ENCODE measurements at regions not wholly inside any gene's neighbourhood (a gene's known extent, or its start where the extent isn't known, plus 50 kb on each side); places are given as distances from the start of the nearest gene placed in this dataset.
"Not testable (repeated sequence)": the region's sequence is repeated elsewhere in the genome, so short reads cannot be mapped to it uniquely, and the experiment has no call there.

DNA sequence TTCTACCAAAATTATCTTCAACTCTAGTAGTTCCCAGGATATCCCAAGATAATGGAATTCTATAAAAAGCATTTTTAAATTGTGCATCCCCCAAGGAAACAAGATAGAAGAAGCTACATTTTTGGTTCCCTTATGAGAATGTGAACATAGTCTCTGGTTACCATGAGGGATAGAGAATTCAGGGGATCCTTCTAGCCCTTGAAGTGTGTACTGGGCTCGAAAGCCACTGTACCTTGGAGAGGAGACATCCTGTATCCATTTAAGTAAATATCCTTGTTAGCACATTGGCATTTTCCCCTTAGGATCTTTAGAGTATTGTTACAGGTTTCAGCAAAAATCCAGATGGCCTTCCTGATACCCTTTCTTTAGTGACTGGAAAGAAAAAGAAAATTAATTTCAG, 228.5 kb downstream of the RTP5 start:
- H2AFZ ChIP-seq (ENCODE audit: low read length): no peak overlapping the region
- peak overlapping the region; percentile 22; the same call in 1 of the 2 replicates for H3K4me2 ChIP-seq (ENCODE audit: low read length)
- no peaks in the 10 kb centered on the region for H3K9me2 ChIP-seq (ENCODE audit: insufficient read depth, low read length)
- TF ChIP-seq EZH2phosphoT487 (IDR thresholded peaks at IDR 0.05; ENCODE audit: borderline replicate concordance, low read depth, low read length): no peak
- TF ChIP-seq, protein P1, sequence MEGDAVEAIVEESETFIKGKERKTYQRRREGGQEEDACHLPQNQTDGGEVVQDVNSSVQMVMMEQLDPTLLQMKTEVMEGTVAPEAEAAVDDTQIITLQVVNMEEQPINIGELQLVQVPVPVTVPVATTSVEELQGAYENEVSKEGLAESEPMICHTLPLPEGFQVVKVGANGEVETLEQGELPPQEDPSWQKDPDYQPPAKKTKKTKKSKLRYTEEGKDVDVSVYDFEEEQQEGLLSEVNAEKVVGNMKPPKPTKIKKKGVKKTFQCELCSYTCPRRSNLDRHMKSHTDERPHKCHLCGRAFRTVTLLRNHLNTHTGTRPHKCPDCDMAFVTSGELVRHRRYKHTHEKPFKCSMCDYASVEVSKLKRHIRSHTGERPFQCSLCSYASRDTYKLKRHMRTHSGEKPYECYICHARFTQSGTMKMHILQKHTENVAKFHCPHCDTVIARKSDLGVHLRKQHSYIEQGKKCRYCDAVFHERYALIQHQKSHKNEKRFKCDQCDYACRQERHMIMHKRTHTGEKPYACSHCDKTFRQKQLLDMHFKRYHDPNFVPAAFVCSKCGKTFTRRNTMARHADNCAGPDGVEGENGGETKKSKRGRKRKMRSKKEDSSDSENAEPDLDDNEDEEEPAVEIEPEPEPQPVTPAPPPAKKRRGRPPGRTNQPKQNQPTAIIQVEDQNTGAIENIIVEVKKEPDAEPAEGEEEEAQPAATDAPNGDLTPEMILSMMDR (conservative IDR thresholded peaks at IDR 0.05; ENCODE audit: low read length): no peak
- no peak overlapping the region for H3K27ac ChIP-seq (ENCODE audit: low read depth, low read length, poor library complexity, severe bottlenecking)
- no peaks in the 10 kb centered on the region for H3K9me3 ChIP-seq (ENCODE audit: low read length)
- H3K4me1 ChIP-seq (ENCODE audit: insufficient read depth, low read length, poor library complexity, severe bottlenecking): peaks cover 18% of the 10 kb centered on the region
- H3K36me3 ChIP-seq (ENCODE audit: insufficient read depth, low read length): peaks cover 5% of the 10 kb centered on the region; the same call in 1 of the 2 replicates
- H3K79me2 ChIP-seq (ENCODE audit: insufficient read depth, low read depth, low read length): no peaks in the 10 kb centered on the region
- POLR2A ChIA-PET: no interaction called here
- CTCF ChIA-PET (ENCODE audit: unreplicated experiment): no interaction called here
- H4K20me1 ChIP-seq (ENCODE audit: insufficient read depth, low read length): no peaks in the 10 kb centered on the region
- no peak overlapping the region for H3K4me3 ChIP-seq (ENCODE audit: low read depth, low read length, poor library complexity, severe bottlenecking)
- intact Hi-C loops (cut with micrococcal nuclease; ENCODE audit: unreplicated experiment): no loop called here
- no peak for DNase-seq (ENCODE audit: low spot score)
- no TSS peak for BruUV-seq (replicated peaks)

DNA sequence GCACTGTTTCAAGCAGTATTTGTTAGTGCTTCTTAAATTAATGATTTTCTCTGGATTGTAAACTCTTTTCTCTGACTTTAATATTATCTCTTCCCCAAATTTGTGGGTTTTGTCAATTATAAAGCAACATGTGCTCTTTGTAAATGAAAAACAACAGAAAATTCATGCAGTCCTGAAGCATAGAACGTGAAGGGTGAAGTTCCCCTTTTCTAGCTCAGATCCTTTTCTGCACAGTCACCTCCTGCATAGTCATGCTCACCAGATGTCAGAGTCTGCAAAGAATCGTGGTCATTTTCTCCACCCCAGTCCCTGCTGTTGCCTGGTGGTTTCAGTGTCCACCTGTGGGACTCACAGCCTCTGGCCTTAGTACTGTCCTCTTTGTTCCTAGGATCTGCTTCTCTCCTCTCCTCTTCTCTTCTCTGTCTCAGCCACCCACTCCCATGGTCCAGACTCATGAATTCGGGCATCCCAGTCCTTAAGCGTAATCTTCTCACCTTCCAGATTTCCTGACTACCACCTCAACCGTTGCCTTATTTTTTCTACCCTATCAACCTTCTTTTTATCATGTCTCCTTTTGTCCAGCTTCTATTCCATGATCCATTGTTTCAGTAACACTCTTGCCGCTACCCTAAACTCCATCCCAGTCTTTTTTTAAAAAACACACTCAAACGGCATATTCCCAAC, 229.1 kb downstream of the RTP5 start:
- peak overlapping the region; percentile 22; the same call in 1 of the 2 replicates for H3K4me2 ChIP-seq (ENCODE audit: low read length)
- peaks cover 17% of the 10 kb centered on the region for H3K4me1 ChIP-seq (ENCODE audit: insufficient read depth, low read length, poor library complexity, severe bottlenecking)
- H3K36me3 ChIP-seq (ENCODE audit: insufficient read depth, low read length): peaks cover 5% of the 10 kb centered on the region; the same call in 1 of the 2 replicates
- H2AFZ ChIP-seq (ENCODE audit: low read length): no peak overlapping the region
- no peak overlapping the region for H3K27ac ChIP-seq (ENCODE audit: low read depth, low read length, poor library complexity, severe bottlenecking)
- no peaks in the 10 kb centered on the region for H3K9me2 ChIP-seq (ENCODE audit: insufficient read depth, low read length)
- POLR2A ChIA-PET: no interaction called here
- no peak overlapping the region for H3K4me3 ChIP-seq (ENCODE audit: low read depth, low read length, poor library complexity, severe bottlenecking)
- no peaks in the 10 kb centered on the region for H3K79me2 ChIP-seq (ENCODE audit: insufficient read depth, low read depth, low read length)
- DNase-seq (ENCODE audit: low spot score): peak; percentile 40
- H4K20me1 ChIP-seq (ENCODE audit: insufficient read depth, low read length): no peaks in the 10 kb centered on the region
- no TSS peak for BruUV-seq (replicated peaks)
- CTCF ChIA-PET (ENCODE audit: unreplicated experiment): no interaction called here
- no peaks in the 10 kb centered on the region for H3K9me3 ChIP-seq (ENCODE audit: low read length)
- intact Hi-C loops (cut with micrococcal nuclease; ENCODE audit: unreplicated experiment): no loop called here
- TF ChIP-seq, protein P1 (conservative IDR thresholded peaks at IDR 0.05; ENCODE audit: low read length): no peak
- no peak for TF ChIP-seq EZH2phosphoT487 (IDR thresholded peaks at IDR 0.05; ENCODE audit: borderline replicate concordance, low read depth, low read length)

DNA sequence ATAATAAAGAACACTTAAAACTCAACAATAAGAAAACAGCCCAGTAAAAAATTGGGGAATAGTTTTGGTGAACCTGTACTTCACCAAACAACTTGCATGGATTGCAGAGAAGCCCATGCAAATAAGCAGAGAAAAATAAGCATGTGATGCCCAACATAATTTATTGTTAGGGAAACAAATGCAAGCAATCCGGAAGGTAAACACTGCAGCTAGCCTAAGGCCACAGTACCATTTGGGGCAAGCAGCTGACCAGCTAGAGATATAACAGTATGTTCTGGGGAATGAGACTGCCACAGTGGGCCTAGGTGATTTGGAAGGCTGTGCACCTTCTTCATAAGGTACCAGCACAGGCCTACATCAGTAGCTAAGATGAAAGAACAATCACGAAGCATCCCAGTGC, 233.6 kb downstream of the RTP5 start:
- DNase-seq (ENCODE audit: low spot score); BruUV-seq (replicated peaks); H3K36me3 ChIP-seq (ENCODE audit: insufficient read depth, low read length); CTCF ChIA-PET (ENCODE audit: unreplicated experiment); H3K4me3 ChIP-seq (ENCODE audit: low read depth, low read length, poor library complexity, severe bottlenecking); intact Hi-C loops (cut with micrococcal nuclease; ENCODE audit: unreplicated experiment); H3K9me2 ChIP-seq (ENCODE audit: insufficient read depth, low read length); H3K9me3 ChIP-seq (ENCODE audit: low read length); H4K20me1 ChIP-seq (ENCODE audit: insufficient read depth, low read length); H3K27ac ChIP-seq (ENCODE audit: low read depth, low read length, poor library complexity, severe bottlenecking); POLR2A ChIA-PET; H2AFZ ChIP-seq (ENCODE audit: low read length); H3K4me1 ChIP-seq (ENCODE audit: insufficient read depth, low read length, poor library complexity, severe bottlenecking); H3K79me2 ChIP-seq (ENCODE audit: insufficient read depth, low read depth, low read length); H3K4me2 ChIP-seq (ENCODE audit: low read length): not testable (repeated sequence)

DNA sequence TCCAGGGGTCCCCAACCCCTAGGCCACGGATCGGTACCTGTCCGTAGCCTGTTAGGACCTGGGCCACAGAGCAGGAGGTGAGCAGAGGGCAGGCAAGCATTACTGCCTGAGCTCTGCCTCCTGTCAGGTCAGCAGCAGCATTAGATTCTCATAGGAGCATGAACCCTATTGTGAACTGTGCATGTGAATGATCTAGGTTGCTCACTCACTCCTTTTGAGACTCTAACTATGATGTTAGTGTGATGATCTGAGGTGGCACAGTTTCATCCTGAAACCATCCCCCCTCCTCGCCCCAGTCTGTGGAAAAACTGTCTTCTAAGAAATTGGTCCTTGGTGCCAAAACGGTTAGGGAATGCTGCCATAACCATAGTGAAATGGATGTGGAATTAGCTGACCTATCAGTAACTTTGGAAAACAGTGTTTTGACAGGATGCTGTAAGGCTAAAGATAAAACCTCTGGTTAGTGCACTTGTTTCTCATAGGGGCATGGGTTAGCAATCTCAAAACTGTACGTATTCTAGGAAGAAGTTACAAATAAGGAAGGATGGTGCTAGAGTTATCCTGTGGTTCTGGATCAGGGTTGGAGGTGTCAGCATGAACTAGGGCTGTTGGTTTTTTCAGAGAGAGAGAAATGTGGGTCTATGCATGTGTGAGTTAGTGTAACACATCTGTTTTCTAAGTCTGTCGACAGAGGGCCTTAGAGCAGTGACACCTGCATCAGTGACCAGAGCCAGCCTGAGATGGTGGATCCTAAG, 234.8 kb downstream of the RTP5 start:
- H3K79me2 ChIP-seq (ENCODE audit: insufficient read depth, low read depth, low read length); BruUV-seq (replicated peaks): not testable (repeated sequence)

DNA sequence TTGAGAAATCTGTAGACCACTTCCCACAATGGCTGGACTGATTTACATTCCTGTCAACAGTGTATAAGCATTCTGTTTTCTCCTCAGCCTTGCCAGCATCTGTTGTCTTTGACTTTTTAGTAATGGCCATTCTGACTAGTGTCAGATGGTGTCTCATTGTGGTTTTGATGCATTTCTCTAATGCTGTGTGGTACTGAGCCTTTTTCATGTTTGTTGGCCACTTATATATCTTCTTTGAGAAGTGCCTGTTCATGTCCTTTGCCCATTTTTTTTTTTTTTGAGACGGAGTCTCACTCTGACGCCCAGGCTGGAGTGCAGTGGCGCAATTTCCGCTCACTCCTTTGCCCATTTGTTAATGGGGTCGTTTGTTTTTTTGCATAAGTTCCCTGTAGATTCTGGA, 237.5 kb downstream of the RTP5 start:
- DNase-seq (ENCODE audit: low spot score); H3K4me3 ChIP-seq (ENCODE audit: low read depth, low read length, poor library complexity, severe bottlenecking); H3K9me3 ChIP-seq (ENCODE audit: low read length); H3K36me3 ChIP-seq (ENCODE audit: insufficient read depth, low read length); intact Hi-C loops (cut with micrococcal nuclease; ENCODE audit: unreplicated experiment); CTCF ChIA-PET (ENCODE audit: unreplicated experiment); H3K4me2 ChIP-seq (ENCODE audit: low read length); H3K79me2 ChIP-seq (ENCODE audit: insufficient read depth, low read depth, low read length); H3K9me2 ChIP-seq (ENCODE audit: insufficient read depth, low read length); H3K27ac ChIP-seq (ENCODE audit: low read depth, low read length, poor library complexity, severe bottlenecking); BruUV-seq (replicated peaks); H3K4me1 ChIP-seq (ENCODE audit: insufficient read depth, low read length, poor library complexity, severe bottlenecking); H2AFZ ChIP-seq (ENCODE audit: low read length); H4K20me1 ChIP-seq (ENCODE audit: insufficient read depth, low read length): not testable (repeated sequence)
- POLR2A ChIA-PET: interaction anchor here (0.6 kb wide), 1 partner anchor 122 kb away, joined by 3 read pairs; no protein-coding TSS in a partner anchor

More for the DNA sequence above, 234.8 kb downstream of the RTP5 start:
- intact Hi-C loops (cut with micrococcal nuclease; ENCODE audit: unreplicated experiment); H4K20me1 ChIP-seq (ENCODE audit: insufficient read depth, low read length); H3K9me2 ChIP-seq (ENCODE audit: insufficient read depth, low read length); H2AFZ ChIP-seq (ENCODE audit: low read length); H3K36me3 ChIP-seq (ENCODE audit: insufficient read depth, low read length); H3K4me1 ChIP-seq (ENCODE audit: insufficient read depth, low read length, poor library complexity, severe bottlenecking); CTCF ChIA-PET (ENCODE audit: unreplicated experiment); H3K4me2 ChIP-seq (ENCODE audit: low read length); POLR2A ChIA-PET; H3K4me3 ChIP-seq (ENCODE audit: low read depth, low read length, poor library complexity, severe bottlenecking); H3K9me3 ChIP-seq (ENCODE audit: low read length); H3K27ac ChIP-seq (ENCODE audit: low read depth, low read length, poor library complexity, severe bottlenecking); DNase-seq (ENCODE audit: low spot score): not testable (repeated sequence)
